Left ventricle myocardium inferior (tissue), 1 donor: ENCODE measurements at regions not wholly inside any gene's neighbourhood (a gene's known extent, or its start where the extent isn't known, plus 50 kb on each side); places are given as distances from the start of the nearest gene placed in this dataset.

Experiments
- DNase-seq: peaks from one replicate; pipeline ENCODE4 v3.0.0-alpha.2; 2020
- H3K27ac ChIP-seq: fragments of 200-600 bp; replicated peaks from 2 replicates; pipeline ENCODE4 v1.8.0; 2021
- H3K27me3 ChIP-seq: fragments of 200-600 bp; 2 replicates; pipeline ENCODE4 v1.8.0; 2021; ENCODE audit warnings: low read depth
- H3K36me3 ChIP-seq: fragments of 200-600 bp; 2 replicates; pipeline ENCODE4 v1.8.0; 2021
- H3K4me1 ChIP-seq: fragments of 200-600 bp; 2 replicates; pipeline ENCODE4 v1.8.0; 2021
- H3K4me3 ChIP-seq: fragments of 200-600 bp; 2 replicates; pipeline ENCODE4 v1.8.0; 2021; ENCODE audit warnings: mild to moderate bottlenecking, moderate library complexity
- H3K9me3 ChIP-seq: fragments of 200-600 bp; replicated peaks from 2 replicates; pipeline ENCODE4 v1.8.0; 2021
- CTCF ChIP-seq: fragments of 200-600 bp; IDR thresholded peaks from 2 replicates; pipeline ENCODE4 v1.8.0; 2021; ENCODE audit warnings: antibody characterized with exemption, mild to moderate bottlenecking, borderline replicate concordance
- intact Hi-C: fragments of 100-400 bp; cut with micrococcal nuclease; formaldehyde crosslinking; loops from one replicate; pipeline ENCODE4 v1.11.0; 2022
- donor health status: DM: no; HTN: yes; CAD: no; lungs with severe emphysema.

- no peaks in the 10 kb centered on the region for H3K36me3 ChIP-seq
- H3K27me3 ChIP-seq: no peaks in the 10 kb centered on the region
- TF ChIP-seq CTCF: no peak
- no peaks in the 10 kb centered on the region for H3K9me3 ChIP-seq
- intact Hi-C loops: no loop called here
- no peaks in the 10 kb centered on the region for H3K4me1 ChIP-seq
- DNase-seq: no peak
- H3K4me3 ChIP-seq: no peak overlapping the region
- no peak overlapping the region for H3K27ac ChIP-seq
Observed at GRCh38 chr1:232279909-232280400, 350.0 kb downstream of the SIPA1L2 start.

GRCh38 chr1:232278925-232279324 is 351.0 kb downstream of the SIPA1L2 start:
- Histone ChIP-seq H3K36me3 (no peaks in the 10 kb centered on the region), H3K27me3 (no peaks in the 10 kb centered on the region), H3K27ac (no peak overlapping the region), H3K4me3 (no peak overlapping the region), H3K9me3 (no peaks in the 10 kb centered on the region), H3K4me1 (no peaks in the 10 kb centered on the region)
- DNase-seq: no peak
- no peak for TF ChIP-seq CTCF
- intact Hi-C loops: no loop called here

GRCh38 chr1:232276651-232277050 is 353.3 kb downstream of the SIPA1L2 start:
- Histone ChIP-seq H3K27me3 (no peaks in the 10 kb centered on the region), H3K4me3 (no peak overlapping the region), H3K9me3 (no peaks in the 10 kb centered on the region), H3K36me3 (no peaks in the 10 kb centered on the region), H3K4me1 (no peaks in the 10 kb centered on the region), H3K27ac (no peak overlapping the region)
- DNase-seq: no peak
- TF ChIP-seq CTCF: no peak
- intact Hi-C loops: no loop called here

- Histone ChIP-seq H3K36me3 (no peaks in the 10 kb centered on the region), H3K4me1 (no peaks in the 10 kb centered on the region), H3K27me3 (no peaks in the 10 kb centered on the region), H3K9me3 (no peaks in the 10 kb centered on the region), H3K4me3 (no peak overlapping the region), H3K27ac (no peak overlapping the region)
- no peak for TF ChIP-seq CTCF
- no peak for DNase-seq
- intact Hi-C loops: no loop called here
Observed at GRCh38 chr1:232274999-232275710, 354.8 kb downstream of the SIPA1L2 start.

- Histone ChIP-seq H3K27ac (no peak overlapping the region), H3K9me3 (no peaks in the 10 kb centered on the region), H3K27me3 (no peaks in the 10 kb centered on the region), H3K4me3 (no peak overlapping the region), H3K4me1 (no peaks in the 10 kb centered on the region), H3K36me3 (no peaks in the 10 kb centered on the region)
- TF ChIP-seq CTCF: no peak
- no peak for DNase-seq
- intact Hi-C loops: no loop called here
Observed at GRCh38 chr1:232274236-232274855, 355.6 kb downstream of the SIPA1L2 start.
